ENCODE measurements at regions not wholly inside any gene's neighbourhood (a gene's known extent, or its start where the extent isn't known, plus 50 kb on each side); places are given as distances from the start of the nearest gene placed in this dataset.

DNA sequence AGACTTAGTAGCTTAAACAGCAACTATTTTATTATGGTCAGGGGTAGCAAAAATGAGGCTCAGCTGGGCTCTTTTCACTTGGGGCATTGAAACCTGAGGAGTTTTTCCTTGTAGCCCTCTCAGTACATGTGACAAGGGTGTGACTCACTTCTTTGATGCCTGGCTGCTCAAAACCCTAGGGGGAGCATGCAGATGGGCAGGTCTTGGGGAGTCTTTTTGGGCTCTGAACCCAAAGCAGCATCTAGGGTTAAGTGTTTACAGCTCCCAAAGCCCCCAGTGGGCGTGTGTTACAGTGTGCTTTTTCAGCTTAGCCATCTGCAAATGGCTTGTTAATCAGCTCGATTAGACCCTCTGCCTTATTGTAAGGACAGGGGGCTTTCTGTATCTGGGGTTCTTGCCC, 1752.7 kb downstream of the PCDH7 start:
- TF ChIP-seq RARB (CRISPR knock-in tag; IDR thresholded peaks at IDR 0.05) (no peak), PPARA (CRISPR knock-in tag; IDR thresholded peaks at IDR 0.05; ENCODE audit: borderline replicate concordance) (no peak), ZNF70 (CRISPR knock-in tag; IDR thresholded peaks at IDR 0.05) (no peak), ZNF565 (CRISPR knock-in tag; conservative IDR thresholded peaks at IDR 0.05; ENCODE audit: low read depth) (no peak), ARNTL (CRISPR knock-in tag; IDR thresholded peaks at IDR 0.05; ENCODE audit: borderline replicate concordance, low read depth) (no peak), CREB5 (CRISPR knock-in tag; IDR thresholded peaks at IDR 0.05; ENCODE audit: low read depth) (no peak), TCF4 (CRISPR knock-in tag; IDR thresholded peaks at IDR 0.05; ENCODE audit: borderline replicate concordance) (no peak), POU6F1 (CRISPR knock-in tag; IDR thresholded peaks at IDR 0.05; ENCODE audit: borderline replicate concordance, low read depth) (no peak), ZNF8 (CRISPR knock-in tag; IDR thresholded peaks at IDR 0.05) (no peak), BACH2 (CRISPR knock-in tag; IDR thresholded peaks at IDR 0.05; ENCODE audit: borderline replicate concordance) (no peak), TOX (CRISPR knock-in tag; IDR thresholded peaks at IDR 0.05; ENCODE audit: borderline replicate concordance) (no peak), CSDC2 (CRISPR knock-in tag; IDR thresholded peaks at IDR 0.05) (no peak), ISL1 (CRISPR knock-in tag; IDR thresholded peaks at IDR 0.05) (no peak), TSHZ2 (CRISPR knock-in tag; IDR thresholded peaks at IDR 0.05) (no peak), CSRNP3 (CRISPR knock-in tag; IDR thresholded peaks at IDR 0.05) (no peak), ZFP3 (CRISPR knock-in tag; IDR thresholded peaks at IDR 0.05) (no peak)
- ATAC-seq: no peak

- TF ChIP-seq ZNF70 (CRISPR knock-in tag; IDR thresholded peaks at IDR 0.05): no peak
- no peak for TF ChIP-seq OSR1 (CRISPR knock-in tag; IDR thresholded peaks at IDR 0.05)
- no peak for TF ChIP-seq GLIS3 (CRISPR knock-in tag; IDR thresholded peaks at IDR 0.05)
- TF ChIP-seq ISL1 (CRISPR knock-in tag; IDR thresholded peaks at IDR 0.05): no peak
- no peak for ATAC-seq
Observed at GRCh38 chr4:32475710-32476109, 1755.5 kb downstream of the PCDH7 start.

GRCh38 chr4:32477518-32477917, 1757.3 kb downstream of the PCDH7 start:
- ATAC-seq: no peak

More at GRCh38 chr4:32477518-32477917, 1757.3 kb downstream of the PCDH7 start:
- TF ChIP-seq ZNF565 (CRISPR knock-in tag; conservative IDR thresholded peaks at IDR 0.05; ENCODE audit: low read depth) (no peak), GLIS3 (CRISPR knock-in tag; IDR thresholded peaks at IDR 0.05) (no peak), PPARA (CRISPR knock-in tag; IDR thresholded peaks at IDR 0.05; ENCODE audit: borderline replicate concordance) (no peak), PATZ1 (CRISPR knock-in tag; IDR thresholded peaks at IDR 0.05; ENCODE audit: borderline replicate concordance) (no peak), ZC3H10 (CRISPR knock-in tag; IDR thresholded peaks at IDR 0.05) (no peak), TCF4 (CRISPR knock-in tag; IDR thresholded peaks at IDR 0.05; ENCODE audit: borderline replicate concordance) (no peak), TOX (CRISPR knock-in tag; IDR thresholded peaks at IDR 0.05; ENCODE audit: borderline replicate concordance) (no peak), BACH2 (CRISPR knock-in tag; IDR thresholded peaks at IDR 0.05; ENCODE audit: borderline replicate concordance) (no peak), POU6F1 (CRISPR knock-in tag; IDR thresholded peaks at IDR 0.05; ENCODE audit: borderline replicate concordance, low read depth) (no peak), CREB5 (CRISPR knock-in tag; IDR thresholded peaks at IDR 0.05; ENCODE audit: low read depth) (no peak), RARB (CRISPR knock-in tag; IDR thresholded peaks at IDR 0.05) (no peak), CSDC2 (CRISPR knock-in tag; IDR thresholded peaks at IDR 0.05) (no peak)

Data from SK-N-SH treated with all-trans-retinoic acid at 6 μM for 48 hours (cell line).